ENCODE measurements at regions not wholly inside any gene's neighbourhood (a gene's known extent, or its start where the extent isn't known, plus 50 kb on each side); places are given as distances from the start of the nearest gene placed in this dataset.

- H3K4me1 Mint-ChIP-seq = peaks cover 22 to 28% of the 10 kb centered on the region in 2 experiments
Observed at GRCh38 chr2:234566622-234567021, 69.7 kb upstream of the ARL4C start.

More at GRCh38 chr2:234566622-234567021, 69.7 kb upstream of the ARL4C start:
- H2BK5ac ChIP-seq (ENCODE audit: insufficient read length, low read length) = no peak overlapping the region
- H3K9ac ChIP-seq (ENCODE audit: extremely low read depth, insufficient read length, low read length) = no peak overlapping the region
- H3K27ac Mint-ChIP-seq = no peak overlapping the region
- no peak overlapping the region for H3K27ac ChIP-seq (ENCODE audit: insufficient read length, low read depth, low read length)
- H3K23ac ChIP-seq (ENCODE audit: insufficient read length, low read depth, low read length) = no peak overlapping the region
- H2BK120ac ChIP-seq (ENCODE audit: low read depth, low read length, poor library complexity, severe bottlenecking) = no peak overlapping the region
- H4K20me1 ChIP-seq (ENCODE audit: control insufficient read depth, insufficient read depth, insufficient read length) = no peaks in the 10 kb centered on the region
- no peak overlapping the region for H4K91ac ChIP-seq (ENCODE audit: insufficient read length, low read depth, low read length)
- no peak overlapping the region for H4K8ac ChIP-seq (replicated peaks; ENCODE audit: insufficient read length, low read depth, low read length)
- H3K27me3 ChIP-seq (ENCODE audit: insufficient read depth, low read length) = no peaks in the 10 kb centered on the region
- TF ChIP-seq, protein P1, sequence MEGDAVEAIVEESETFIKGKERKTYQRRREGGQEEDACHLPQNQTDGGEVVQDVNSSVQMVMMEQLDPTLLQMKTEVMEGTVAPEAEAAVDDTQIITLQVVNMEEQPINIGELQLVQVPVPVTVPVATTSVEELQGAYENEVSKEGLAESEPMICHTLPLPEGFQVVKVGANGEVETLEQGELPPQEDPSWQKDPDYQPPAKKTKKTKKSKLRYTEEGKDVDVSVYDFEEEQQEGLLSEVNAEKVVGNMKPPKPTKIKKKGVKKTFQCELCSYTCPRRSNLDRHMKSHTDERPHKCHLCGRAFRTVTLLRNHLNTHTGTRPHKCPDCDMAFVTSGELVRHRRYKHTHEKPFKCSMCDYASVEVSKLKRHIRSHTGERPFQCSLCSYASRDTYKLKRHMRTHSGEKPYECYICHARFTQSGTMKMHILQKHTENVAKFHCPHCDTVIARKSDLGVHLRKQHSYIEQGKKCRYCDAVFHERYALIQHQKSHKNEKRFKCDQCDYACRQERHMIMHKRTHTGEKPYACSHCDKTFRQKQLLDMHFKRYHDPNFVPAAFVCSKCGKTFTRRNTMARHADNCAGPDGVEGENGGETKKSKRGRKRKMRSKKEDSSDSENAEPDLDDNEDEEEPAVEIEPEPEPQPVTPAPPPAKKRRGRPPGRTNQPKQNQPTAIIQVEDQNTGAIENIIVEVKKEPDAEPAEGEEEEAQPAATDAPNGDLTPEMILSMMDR (conservative IDR thresholded peaks at IDR 0.05) = no peak
- peaks cover 4% of the 10 kb centered on the region in 2 experiments for H3K9me3 Mint-ChIP-seq
- H3K9me3 ChIP-seq (ENCODE audit: control insufficient read depth, low read depth, low read length) = no peaks in the 10 kb centered on the region
- no peak for DNase-seq
- H3K18ac ChIP-seq (ENCODE audit: insufficient read length, low read depth, low read length) = no peak overlapping the region
- H3T11ph ChIP-seq (ENCODE audit: low read length) = no peak overlapping the region
- H3K23me2 ChIP-seq (ENCODE audit: insufficient read length, low read depth, low read length, poor library complexity, severe bottlenecking) = no peaks in the 10 kb centered on the region
- H3K4me1 ChIP-seq (ENCODE audit: insufficient read depth, low read length) = no peaks in the 10 kb centered on the region
- H3K79me1 ChIP-seq (ENCODE audit: insufficient read depth, low read depth, low read length, poor library complexity, severe bottlenecking) = no peaks in the 10 kb centered on the region
- no peak overlapping the region for H2BK15ac ChIP-seq (ENCODE audit: low read depth, low read length)
- no peak overlapping the region for H2BK12ac ChIP-seq (ENCODE audit: insufficient read length, low read depth, low read length)
- no peak overlapping the region for H3K4me2 ChIP-seq (ENCODE audit: insufficient read depth, insufficient read length, low read length)
- H3K36me3 Mint-ChIP-seq (ENCODE audit: insufficient read depth in 1 of 3, low read depth in 3 of 3) = peaks cover 3 to 4% (median 3%) of the 10 kb centered on the region in 3 experiments; a peak in 5 of 7 replicates
- H3K4me3 Mint-ChIP-seq = no peak overlapping the region
- no CpG with 5 or more reads among the region's 2 CpGs for WGBS (ENCODE audit: extremely low coverage, insufficient read length, low lambda C conversion rate)
- no peaks in the 10 kb centered on the region for H3K79me2 ChIP-seq (ENCODE audit: insufficient read depth, low read length)
- H2BK20ac ChIP-seq (ENCODE audit: low read depth, low read length, poor library complexity, severe bottlenecking) = no peak overlapping the region
- H3K27me3 Mint-ChIP-seq (ENCODE audit: low read depth) = peaks cover 5% of the 10 kb centered on the region; the same call in 1 of the 2 replicates
- H2AFZ ChIP-seq (ENCODE audit: low read length) = no peak overlapping the region
- H3K56ac ChIP-seq (ENCODE audit: insufficient read length, low read depth, low read length) = no peak overlapping the region
- no peak overlapping the region for H3K14ac ChIP-seq (ENCODE audit: insufficient read depth, low read length)
- no peak overlapping the region for H4K5ac ChIP-seq (ENCODE audit: insufficient read length, low read depth, low read length)
- H3K4ac ChIP-seq (ENCODE audit: low read depth, low read length) = no peak overlapping the region
- no peak overlapping the region for H2AK5ac ChIP-seq (ENCODE audit: insufficient read length, low read length)
